MM.1S (cell line): ENCODE measurements at regions not wholly inside any gene's neighbourhood (a gene's known extent, or its start where the extent isn't known, plus 50 kb on each side); places are given as distances from the start of the nearest gene placed in this dataset.

ENCODE experiments used
- DNase-seq: peaks from one replicate; pipeline ENCODE4 v3.0.0-alpha.2; 2015
- H2AFZ ChIP-seq: fragments of 300-600 bp; sonication (generic); 2 replicates; pipeline ENCODE4 v1.6.0; 2016; ENCODE audit warnings: antibody characterized with exemption, low read length
- H3F3A ChIP-seq: fragments of 300-600 bp; sonication (generic); 2 replicates; pipeline ENCODE4 v1.6.1; 2016; ENCODE audit warnings: mild to moderate bottlenecking, antibody characterized with exemption, low read length, moderate library complexity, mixed read lengths; ENCODE audit not compliant: insufficient read depth
- H3K27ac ChIP-seq: fragments of 300-600 bp; sonication (generic); 2 replicates; pipeline ENCODE4 v1.5.1; 2016; ENCODE audit warnings: mild to moderate bottlenecking, low read length
- H3K27me3 ChIP-seq: fragments of 300-600 bp; sonication (generic); replicated peaks from 2 replicates; pipeline ENCODE4 v1.6.0; 2016; ENCODE audit warnings: low read length; ENCODE audit not compliant: insufficient read depth
- H3K36me3 ChIP-seq: fragments of 300-600 bp; sonication (generic); replicated peaks from 2 replicates; pipeline ENCODE4 v1.6.1; 2016; ENCODE audit warnings: mild to moderate bottlenecking, low read length, mixed read lengths; ENCODE audit not compliant: insufficient read depth
- H3K4me1 ChIP-seq: fragments of 300-600 bp; sonication (generic); 2 replicates; pipeline ENCODE4 v1.6.1; 2016; ENCODE audit warnings: low read length, mixed read lengths
- H3K4me2 ChIP-seq: fragments of 300-600 bp; sonication (generic); 2 replicates; pipeline ENCODE4 v1.6.0; 2016; ENCODE audit warnings: low read depth, low read length
- H3K4me3 ChIP-seq: fragments of 300-600 bp; sonication (generic); 2 replicates; pipeline ENCODE4 v1.5.1; 2016; ENCODE audit warnings: low read length, mixed read lengths
- H3K79me2 ChIP-seq: fragments of 300-600 bp; sonication (generic); 2 replicates; pipeline ENCODE4 v1.6.1; 2016; ENCODE audit warnings: mixed run types, low read length, mixed read lengths
- H3K9ac ChIP-seq: fragments of 300-600 bp; sonication (generic); 2 replicates; pipeline ENCODE4 v1.6.1; 2016; ENCODE audit warnings: low read length, mixed read lengths
- H3K9me2 ChIP-seq: fragments of 300-600 bp; sonication (generic); replicated peaks from 2 replicates; pipeline ENCODE4 v1.6.1; 2016; ENCODE audit warnings: mild to moderate bottlenecking, low read length, mixed read lengths; ENCODE audit not compliant: insufficient read depth
- H3K9me3 ChIP-seq: fragments of 300-600 bp; sonication (generic); replicated peaks from 2 replicates; pipeline ENCODE4 v1.6.1; 2016; ENCODE audit warnings: mild to moderate bottlenecking, low read length, mixed read lengths; ENCODE audit not compliant: insufficient read depth
- H4K20me1 ChIP-seq: fragments of 300-600 bp; sonication (generic); 2 replicates; pipeline ENCODE4 v1.6.1; 2016; ENCODE audit warnings: mild to moderate bottlenecking, low read length, moderate library complexity, mixed read lengths; ENCODE audit not compliant: insufficient read depth
- CTCF ChIP-seq: fragments of 300-600 bp; sonication (generic); IDR thresholded peaks from 2 replicates; pipeline ENCODE4 v1.5.1; 2016; ENCODE audit warnings: antibody characterized with exemption, low read length, mixed read lengths
- EZH2 ChIP-seq: fragments of 300-600 bp; sonication (generic); optimal IDR thresholded peaks from 2 replicates; pipeline ENCODE3; 2017; ENCODE audit warnings: low read depth, mild to moderate bottlenecking, antibody characterized with exemption, low read length, mixed read lengths
- EZH2phosphoT487 ChIP-seq: fragments of 300-600 bp; sonication (generic); IDR thresholded peaks from 2 replicates; pipeline ENCODE4 v1.6.1; 2018; ENCODE audit warnings: antibody characterized with exemption, low read length

GRCh38 chr21:27154451-27155129 is 187.7 kb upstream of the ADAMTS5 start:
- TF ChIP-seq EZH2phosphoT487 (no peak), CTCF (no peak), EZH2 (no peak)
- Histone ChIP-seq H3K4me1 (no peaks in the 10 kb centered on the region), H3K27ac (no peak overlapping the region), H3K9me2 (no peaks in the 10 kb centered on the region), H3K27me3 (no peaks in the 10 kb centered on the region), H2AFZ (no peak overlapping the region), H3K36me3 (no peaks in the 10 kb centered on the region), H3F3A (no peaks in the 10 kb centered on the region), H4K20me1 (no peaks in the 10 kb centered on the region), H3K9me3 (no peaks in the 10 kb centered on the region), H3K79me2 (no peaks in the 10 kb centered on the region), H3K4me2 (no peak overlapping the region), H3K9ac (no peak overlapping the region), H3K4me3 (no peak overlapping the region)
- DNase-seq: no peak

GRCh38 chr21:27152996-27153395 is 186.1 kb upstream of the ADAMTS5 start:
- H3F3A ChIP-seq: no peaks in the 10 kb centered on the region
- H3K4me1 ChIP-seq: no peaks in the 10 kb centered on the region
- H3K4me2 ChIP-seq: no peak overlapping the region
- no peaks in the 10 kb centered on the region for H4K20me1 ChIP-seq
- no peak overlapping the region for H2AFZ ChIP-seq
- no peak for DNase-seq
- H3K9ac ChIP-seq: no peak overlapping the region
- no peaks in the 10 kb centered on the region for H3K9me3 ChIP-seq
- no peaks in the 10 kb centered on the region for H3K79me2 ChIP-seq
- H3K27ac ChIP-seq: no peak overlapping the region
- H3K36me3 ChIP-seq: no peaks in the 10 kb centered on the region
- TF ChIP-seq CTCF (no peak), EZH2 (no peak), EZH2phosphoT487 (no peak)
- H3K9me2 ChIP-seq: no peaks in the 10 kb centered on the region
- no peaks in the 10 kb centered on the region for H3K27me3 ChIP-seq
- H3K4me3 ChIP-seq: no peak overlapping the region

GRCh38 chr21:27149034-27149433 is 182.1 kb upstream of the ADAMTS5 start:
- Histone ChIP-seq H3K4me2 (no peak overlapping the region), H3K9me3 (no peaks in the 10 kb centered on the region), H4K20me1 (no peaks in the 10 kb centered on the region), H3K4me3 (no peak overlapping the region), H3K4me1 (no peaks in the 10 kb centered on the region), H2AFZ (no peak overlapping the region), H3K79me2 (no peaks in the 10 kb centered on the region), H3K9me2 (no peaks in the 10 kb centered on the region), H3K27ac (no peak overlapping the region), H3F3A (no peaks in the 10 kb centered on the region), H3K9ac (no peak overlapping the region), H3K36me3 (no peaks in the 10 kb centered on the region), H3K27me3 (no peaks in the 10 kb centered on the region)
- TF ChIP-seq EZH2phosphoT487 (no peak), CTCF (no peak), EZH2 (no peak)
- no peak for DNase-seq
